SH-SY5Y (cell line): ENCODE measurements at regions not wholly inside any gene's neighbourhood (a gene's known extent, or its start where the extent isn't known, plus 50 kb on each side); places are given as distances from the start of the nearest gene placed in this dataset.

Source experiments
- GATA2 ChIP-seq: IDR thresholded peaks from 2 replicates; pipeline ENCODE4 v1.6.1; 2011; ENCODE audit warnings: mild to moderate bottlenecking, low read depth, low read length
- GATA3 ChIP-seq: IDR thresholded peaks from 2 replicates; pipeline ENCODE4 v1.6.1; 2011; ENCODE audit warnings: low read depth, mild to moderate bottlenecking, low read length, moderate library complexity

GRCh38 chr15:95160316-95160715 lies 929.0 kb downstream of the MCTP2 start:
- TF ChIP-seq GATA2 (no peak), GATA3 (no peak)
